Ovary (tissue), 3 donors: ENCODE measurements at regions not wholly inside any gene's neighbourhood (a gene's known extent, or its start where the extent isn't known, plus 50 kb on each side); places are given as distances from the start of the nearest gene placed in this dataset.

Source experiments
- CTCF ChIP-seq, 3 donors: fragments of 450-650 bp in 2 of 3; fragments of 200-600 bp in 1 of 3; IDR thresholded peaks; one replicate each; pipeline versions ENCODE4 v1.5.1 to v1.8.0; 2016 to 2022; ENCODE audit warnings: antibody characterized with exemption in 3 of 3, mild to moderate bottlenecking in 1 of 3
- POLR2A ChIP-seq: fragments of 450-650 bp; IDR thresholded peaks from one replicate; pipeline ENCODE4 v1.6.1; 2017; ENCODE audit warnings: antibody characterized with exemption, mild to moderate bottlenecking, moderate library complexity
- donor health status: DM: no; HTN: no; CAD: no.

- TF ChIP-seq CTCF (IDR thresholded peaks at IDR 0.05) (no peak), POLR2A (no peak)
Measured at GRCh38 chr18:26642440-26643348, 94.3 kb upstream of the KCTD1 start.
